ENCODE measurements at regions not wholly inside any gene's neighbourhood (a gene's known extent, or its start where the extent isn't known, plus 50 kb on each side); places are given as distances from the start of the nearest gene placed in this dataset.

GRCh38 chr15:87589134-87589533 is 667.4 kb downstream of the NTRK3 start:
- H3K4me2 ChIP-seq (ENCODE audit: low read length): no peak overlapping the region
- no peak overlapping the region for H3K27ac ChIP-seq (ENCODE audit: low read length)
- no peaks in the 10 kb centered on the region for H3K9me3 ChIP-seq (ENCODE audit: low read length)
- H2AFZ ChIP-seq (ENCODE audit: low read depth, low read length): no peak overlapping the region
- no peaks in the 10 kb centered on the region for H4K20me1 ChIP-seq (ENCODE audit: insufficient read depth)
- H3F3A ChIP-seq (ENCODE audit: insufficient read depth, low read length, poor library complexity, severe bottlenecking): no peaks in the 10 kb centered on the region
- no peak overlapping the region for H3K4me3 ChIP-seq (ENCODE audit: low read length)
- H3K9me2 ChIP-seq (ENCODE audit: insufficient read depth, low read length): no peaks in the 10 kb centered on the region
- H3K27me3 ChIP-seq (ENCODE audit: insufficient read depth, low read depth, low read length): no peaks in the 10 kb centered on the region
- TF ChIP-seq TAF1 (IDR thresholded peaks at IDR 0.05; ENCODE audit: low read depth): no peak
- no peak for TF ChIP-seq SMC3 (conservative IDR thresholded peaks at IDR 0.05; ENCODE audit: poor library complexity)
- no peak for TF ChIP-seq POLR2AphosphoS5 (IDR thresholded peaks at IDR 0.05)
- TF ChIP-seq MXI1 (conservative IDR thresholded peaks at IDR 0.05; ENCODE audit: poor library complexity, severe bottlenecking): no peak
- TF ChIP-seq REST (IDR thresholded peaks at IDR 0.05; ENCODE audit: borderline replicate concordance): no peak
- no peak for TF ChIP-seq RAD21 (conservative IDR thresholded peaks at IDR 0.05)
- H3K36me3 ChIP-seq (ENCODE audit: insufficient read depth, low read length): no peaks in the 10 kb centered on the region
- no peak overlapping the region for H3K9ac ChIP-seq (ENCODE audit: low read length)
- H3K79me2 ChIP-seq (replicated peaks; ENCODE audit: insufficient read depth, low read length): no peaks in the 10 kb centered on the region

GRCh38 chr15:87582169-87582568 is 674.4 kb downstream of the NTRK3 start:
- H3K27me3 ChIP-seq (ENCODE audit: insufficient read depth, low read depth, low read length): no peaks in the 10 kb centered on the region
- H3K9me2 ChIP-seq (ENCODE audit: insufficient read depth, low read length): no peaks in the 10 kb centered on the region
- no peak overlapping the region for H3K9ac ChIP-seq (ENCODE audit: low read length)
- no peak overlapping the region for H3K4me3 ChIP-seq (ENCODE audit: low read length)
- no peaks in the 10 kb centered on the region for H3K9me3 ChIP-seq (ENCODE audit: low read length)
- H3F3A ChIP-seq (ENCODE audit: insufficient read depth, low read length, poor library complexity, severe bottlenecking): no peaks in the 10 kb centered on the region
- TF ChIP-seq EZH2 (IDR thresholded peaks at IDR 0.05; ENCODE audit: borderline replicate concordance, insufficient read depth, low read length, poor library complexity, severe bottlenecking): no peak
- no peak for TF ChIP-seq CTCF (IDR thresholded peaks at IDR 0.05; ENCODE audit: poor library complexity, severe bottlenecking)
- no peak for TF ChIP-seq REST (IDR thresholded peaks at IDR 0.05; ENCODE audit: borderline replicate concordance)
- no peak for TF ChIP-seq POLR2AphosphoS5 (IDR thresholded peaks at IDR 0.05)
- no peak for TF ChIP-seq MXI1 (conservative IDR thresholded peaks at IDR 0.05; ENCODE audit: poor library complexity, severe bottlenecking)
- TF ChIP-seq RAD21 (conservative IDR thresholded peaks at IDR 0.05): no peak
- no peak for TF ChIP-seq EP300 (conservative IDR thresholded peaks at IDR 0.05; ENCODE audit: poor library complexity, severe bottlenecking)
- H4K20me1 ChIP-seq (ENCODE audit: insufficient read depth): no peaks in the 10 kb centered on the region
- no peak overlapping the region for H3K4me2 ChIP-seq (ENCODE audit: low read length)
- H3K36me3 ChIP-seq (ENCODE audit: insufficient read depth, low read length): no peaks in the 10 kb centered on the region
- no peaks in the 10 kb centered on the region for H3K79me2 ChIP-seq (replicated peaks; ENCODE audit: insufficient read depth, low read length)
- H3K27ac ChIP-seq (ENCODE audit: low read length): no peak overlapping the region
- no peak overlapping the region for H2AFZ ChIP-seq (ENCODE audit: low read depth, low read length)

Measured in neural cell (in vitro differentiated cells).